H1 (cell line): ENCODE measurements at regions not wholly inside any gene's neighbourhood (a gene's known extent, or its start where the extent isn't known, plus 50 kb on each side); places are given as distances from the start of the nearest gene placed in this dataset.

ENCODE experiments used
- CTCF ChIA-PET: fragments of 300-600 bp; sonication (Branson Sonifier 250); formaldehyde crosslinking; loops from one replicate; lab custom pipeline; 2021; ENCODE audit not compliant: partially characterized antibody; lab: Charles Lee
- POLR2A ChIA-PET: fragments of 300-600 bp; sonication (Branson Sonifier 250); formaldehyde crosslinking; loops from one replicate; lab custom pipeline; 2021; ENCODE audit warnings: inconsistent platforms; ENCODE audit not compliant: partially characterized antibody; lab: Charles Lee
- DNase-seq, 2 experiments: peaks; one replicate each; pipeline versions ENCODE4 v3.0.0 to v3.0.0-alpha.2; 2010 to 2022; ENCODE audit warnings: low spot score in 2 of 2, low read depth in 1 of 2, mixed read lengths in 1 of 2
- FAIRE-seq: peaks from 2 replicates; lab custom pipeline; 2011; peaks lifted over from hg19 to GRCh38; lab: Jason Lieb, UNC
- H2AFZ ChIP-seq: 2 replicates; pipeline ENCODE4 v1.8.1; 2012; ENCODE audit warnings: low read length, inconsistent platforms
- H2AK5ac ChIP-seq: 2 replicates; pipeline ENCODE4 v1.6.1; 2013; ENCODE audit warnings: low read depth, low read length
- H2BK120ac ChIP-seq: replicated peaks from 2 replicates; pipeline ENCODE3; 2013; ENCODE audit warnings: low read depth, low read length, inconsistent platforms
- H2BK12ac ChIP-seq: 2 replicates; pipeline ENCODE4 v1.6.1; 2013; ENCODE audit warnings: low read depth, low read length
- H2BK15ac ChIP-seq: 2 replicates; pipeline ENCODE4 v1.6.1; 2013; ENCODE audit warnings: low read length
- H2BK20ac ChIP-seq: 2 replicates; pipeline ENCODE4 v1.6.1; 2013; ENCODE audit warnings: low read length
- H2BK5ac ChIP-seq: 2 replicates; pipeline ENCODE4 v1.6.1; 2013; ENCODE audit warnings: low read depth, low read length
- H3K14ac ChIP-seq: 2 replicates; pipeline ENCODE4 v1.6.1; 2013; ENCODE audit warnings: inconsistent platforms; ENCODE audit not compliant: insufficient read length
- H3K18ac ChIP-seq: 2 replicates; pipeline ENCODE4 v1.6.1; 2013; ENCODE audit warnings: low read length; ENCODE audit errors: extremely low read depth
- H3K23ac ChIP-seq: 2 replicates; pipeline ENCODE4 v1.6.1; 2013; ENCODE audit warnings: inconsistent platforms; ENCODE audit not compliant: insufficient read length
- H3K23me2 ChIP-seq: 2 replicates; pipeline ENCODE4 v1.6.1; 2013; ENCODE audit warnings: low read depth, low read length
- H3K27ac ChIP-seq: 2 replicates; pipeline ENCODE4 v1.6.1; 2011; ENCODE audit warnings: low read depth, low read length, inconsistent platforms
- H3K27me3 ChIP-seq, 4 experiments: replicated peaks in 1 of 4; 1 replicate in 1 of 4; 2 replicates in 3 of 4; pipeline versions ENCODE4 v1.6.1 to v1.8.1; 2011 to 2013; ENCODE audit warnings: low read length in 3 of 4, mild to moderate bottlenecking in 3 of 4, inconsistent platforms in 2 of 4, mixed read lengths in 2 of 4, moderate library complexity in 1 of 4; ENCODE audit not compliant: control insufficient read depth in 3 of 4, insufficient read depth in 3 of 4; ENCODE audit errors: extremely low read depth in 1 of 4
- H3K36me3 ChIP-seq, 4 experiments: 2 replicates each; pipeline versions ENCODE4 v1.6.1 to v1.8.1; 2011 to 2013; ENCODE audit warnings: mild to moderate bottlenecking in 4 of 4, low read length in 3 of 4, moderate library complexity in 2 of 4, control low read depth in 1 of 4, inconsistent platforms in 1 of 4; ENCODE audit not compliant: insufficient read depth in 4 of 4, control insufficient read depth in 2 of 4
- H3K4ac ChIP-seq: replicated peaks from 2 replicates; pipeline ENCODE3; 2013; ENCODE audit warnings: low read length, low read depth, mixed read lengths, inconsistent platforms; ENCODE audit not compliant: insufficient read length
- H3K4me1 ChIP-seq, 4 experiments: replicated peaks in 1 of 4; 1 replicate in 1 of 4; 2 replicates in 3 of 4; pipeline versions ENCODE4 v1.6.1 to v1.8.1; 2011 to 2013; ENCODE audit warnings: low read length in 3 of 4, inconsistent platforms in 2 of 4, mixed read lengths in 1 of 4; ENCODE audit not compliant: insufficient read depth in 4 of 4, control insufficient read depth in 3 of 4
- H3K4me2 ChIP-seq, 2 experiments: 2 replicates each; pipeline versions ENCODE4 v1.6.1 to v1.8.1; 2011 to 2013; ENCODE audit warnings: low read depth in 2 of 2, low read length in 2 of 2, control low read depth in 1 of 2, inconsistent platforms in 1 of 2, mild to moderate bottlenecking in 1 of 2; ENCODE audit not compliant: insufficient read depth in 1 of 2
- H3K4me3 ChIP-seq, 4 experiments: fragments of 200-600, 300-600 bp in 1 of 4; sonication (generic), shearing (Covaris generic), sonication (Bioruptor Twin) in 1 of 4; 2 replicates each; pipeline versions ENCODE4 v1.5.1 to v1.8.1; 2011 to 2016; ENCODE audit warnings: low read length in 4 of 4, low read depth in 3 of 4, control low read depth in 2 of 4, inconsistent platforms in 2 of 4, mild to moderate bottlenecking in 2 of 4, mixed read lengths in 1 of 4, moderate library complexity in 1 of 4; ENCODE audit not compliant: insufficient read depth in 2 of 4; ENCODE audit errors: extremely low read depth in 1 of 4
- H3K56ac ChIP-seq: replicated peaks from 2 replicates; pipeline ENCODE3; 2013; ENCODE audit warnings: low read depth, mild to moderate bottlenecking, mixed read lengths, low read length, inconsistent platforms; ENCODE audit not compliant: insufficient read length
- H3K79me1 ChIP-seq: 2 replicates; pipeline ENCODE4 v1.6.1; 2013; ENCODE audit warnings: low read depth, low read length, control low read depth
- H3K79me2 ChIP-seq, 2 experiments: 2 replicates each; pipeline versions ENCODE4 v1.6.1 to v1.8.1; 2012 to 2013; ENCODE audit warnings: low read length in 2 of 2, mild to moderate bottlenecking in 2 of 2, inconsistent platforms in 1 of 2; ENCODE audit not compliant: insufficient read depth in 2 of 2, control insufficient read depth in 1 of 2
- H3K9ac ChIP-seq, 4 experiments: replicated peaks in 1 of 4; 1 replicate in 1 of 4; 2 replicates in 3 of 4; pipeline versions ENCODE4 v1.6.1 to v1.8.1; 2011 to 2013; ENCODE audit warnings: low read depth in 3 of 4, low read length in 3 of 4, control low read depth in 2 of 4, mild to moderate bottlenecking in 2 of 4, moderate library complexity in 2 of 4, inconsistent platforms in 1 of 4; ENCODE audit errors: extremely low read depth in 1 of 4
- H3K9me3 ChIP-seq, 2 experiments: 2 replicates each; pipeline versions ENCODE4 v1.6.1 to v1.8.1; 2012 to 2013; ENCODE audit warnings: mild to moderate bottlenecking in 2 of 2, moderate library complexity in 2 of 2, control low read depth in 1 of 2, inconsistent platforms in 1 of 2, low read depth in 1 of 2, low read length in 1 of 2, mixed read lengths in 1 of 2; ENCODE audit not compliant: insufficient read depth in 2 of 2
- H4K20me1 ChIP-seq, 2 experiments: replicated peaks in 1 of 2; 2 replicates each; pipeline versions ENCODE3 to v1.8.1; 2011 to 2013; ENCODE audit warnings: inconsistent platforms in 2 of 2, low read length in 2 of 2, mild to moderate bottlenecking in 1 of 2; ENCODE audit not compliant: insufficient read depth in 2 of 2, control insufficient read depth in 1 of 2
- H4K5ac ChIP-seq: 2 replicates; pipeline ENCODE4 v1.6.1; 2013; ENCODE audit warnings: low read length, low read depth, mixed read lengths, inconsistent platforms; ENCODE audit not compliant: insufficient read length
- H4K8ac ChIP-seq: 2 replicates; pipeline ENCODE4 v1.8.0; 2013; ENCODE audit warnings: mild to moderate bottlenecking, moderate library complexity, low read length, inconsistent platforms; ENCODE audit not compliant: insufficient read depth; ENCODE audit errors: extremely low read depth
- H4K91ac ChIP-seq: replicated peaks from 2 replicates; pipeline ENCODE3; 2013; ENCODE audit warnings: low read length, mixed read lengths, inconsistent platforms; ENCODE audit not compliant: insufficient read length
- ASH2L ChIP-seq: fragments of 200-600, 300-600 bp; sonication (generic); IDR thresholded peaks from one replicate; pipeline ENCODE4 v1.7.1; 2017; ENCODE audit warnings: low read length
- BACH1 ChIP-seq: IDR thresholded peaks from 2 replicates; pipeline ENCODE4 v1.6.1; 2012; ENCODE audit warnings: low read length, improper control_type of control experiment
- HDAC6 ChIP-seq: IDR thresholded peaks from one replicate; pipeline ENCODE4 v1.7.1; 2012; ENCODE audit warnings: low read depth, mild to moderate bottlenecking, inconsistent platforms, low read length, moderate library complexity
- NANOG ChIP-seq: IDR thresholded peaks from 2 replicates; pipeline ENCODE4 v1.6.1; 2011; ENCODE audit warnings: low read length, low read depth, mild to moderate bottlenecking, inconsistent platforms; ENCODE audit not compliant: insufficient read depth, poor library complexity, severe bottlenecking
- NRF1 ChIP-seq: IDR thresholded peaks from 2 replicates; pipeline ENCODE4 v1.6.1; 2011; ENCODE audit warnings: mild to moderate bottlenecking, low read depth, low read length, improper control_type of control experiment
- POU5F1 ChIP-seq: IDR thresholded peaks from 2 replicates; pipeline ENCODE4 v1.6.1; 2011; ENCODE audit warnings: low read depth, mild to moderate bottlenecking, low read length, moderate library complexity
- RAD21 ChIP-seq, 2 experiments: IDR thresholded peaks in 1 of 2; conservative IDR thresholded peaks in 1 of 2; 2 replicates each; pipeline ENCODE4 v1.6.1; 2011; ENCODE audit warnings: low read depth in 2 of 2, low read length in 2 of 2, improper control_type of control experiment in 1 of 2, inconsistent platforms in 1 of 2, mild to moderate bottlenecking in 1 of 2, moderate library complexity in 1 of 2
- RXRA ChIP-seq: IDR thresholded peaks from 2 replicates; pipeline ENCODE4 v1.6.1; 2011; ENCODE audit warnings: low read depth, mild to moderate bottlenecking, low read length, moderate library complexity; ENCODE audit not compliant: insufficient read depth
- SRF ChIP-seq: IDR thresholded peaks from 2 replicates; pipeline ENCODE4 v1.6.1; 2011; ENCODE audit warnings: mild to moderate bottlenecking, low read depth, low read length, moderate library complexity
- TEAD4 ChIP-seq: IDR thresholded peaks from 2 replicates; pipeline ENCODE4 v1.6.1; 2012; ENCODE audit warnings: low read depth, low read length, inconsistent platforms, mixed read lengths
- WGBS, 2 experiments: shearing (Covaris generic) in 1 of 2; methylation state at CpG; one replicate each; pipeline versions ENCODE4 v1.1.6 to v1.1.7; 2013 to 2015; ENCODE audit warnings: low lambda C conversion rate in 2 of 2, mixed read lengths in 2 of 2, inconsistent platforms in 1 of 2, low coverage in 1 of 2, missing lambda C conversion rate in 1 of 2; ENCODE audit not compliant: insufficient replicate concordance in 2 of 2, insufficient coverage in 1 of 2, insufficient read length in 1 of 2; ENCODE audit errors: extremely low coverage in 1 of 2, missing lambda C conversion rate in 1 of 2; 5-methylcytosine and 5-hydroxymethylcytosine counted together

GRCh38 chr6:165092881-165093595 is 216.4 kb downstream of the C6orf118 start:
- CTCF ChIA-PET = no interaction called here
- TF ChIP-seq HDAC6 = no peak
- TF ChIP-seq RXRA = no peak
- TF ChIP-seq BACH1 = no peak
- no peak for TF ChIP-seq ASH2L
- TF ChIP-seq RAD21 (IDR thresholded peaks at IDR 0.05 in 1 of 2, conservative IDR thresholded peaks at IDR 0.05 in 1 of 2; ENCODE audit: low read depth in 2 of 2, low read length in 2 of 2) = no peak
- no peak for TF ChIP-seq POU5F1
- no peak for TF ChIP-seq NRF1
- TF ChIP-seq NANOG = no peak
- no peak for TF ChIP-seq SRF
- no peak for TF ChIP-seq TEAD4
- DNase-seq = no peak

More at GRCh38 chr6:165092881-165093595, 216.4 kb downstream of the C6orf118 start:
- FAIRE-seq = no peak
- Histone ChIP-seq H2AK5ac (no peak overlapping the region), H4K8ac (no peak overlapping the region), H2BK15ac (no peak overlapping the region), H2BK12ac (no peak overlapping the region), H2BK120ac (no peak overlapping the region), H3K4me1 (no peaks in the 10 kb centered on the region), H3K36me3 (no peaks in the 10 kb centered on the region), H3K14ac (no peak overlapping the region), H3K4ac (no peak overlapping the region), H4K5ac (no peak overlapping the region), H3K4me3 (no peak overlapping the region), H3K4me2 (no peak overlapping the region), H3K23me2 (no peaks in the 10 kb centered on the region), H3K9me3 (0 out of 4 replicates have a peak, but pooled peaks cover 0 to 3% of the 10 kb centered on the region in 2 experiments), H2AFZ (no peak overlapping the region), H3K27me3 (peaks cover 0 to 2% (median 0%) of the 10 kb centered on the region in 4 experiments; a peak in 1 of 7 replicates), H3K79me2 (no peaks in the 10 kb centered on the region), H3K56ac (no peak overlapping the region), H3K9ac (no peak overlapping the region), H2BK20ac (no peak overlapping the region), H3K79me1 (no peaks in the 10 kb centered on the region), H4K91ac (no peak overlapping the region), H3K27ac (no peak overlapping the region), H4K20me1 (no peaks in the 10 kb centered on the region), H3K23ac (no peak overlapping the region), H3K18ac (no peak overlapping the region), H2BK5ac (no peak overlapping the region)
- POLR2A ChIA-PET = no interaction called here
- WGBS, 2 experiments = 94% methylated on average over 6 of the region's 6 CpGs; no CpG with 5 or more reads in 1 of the 2 experiments
